Endodermal cell (in vitro differentiated cells): ENCODE measurements at regions not wholly inside any gene's neighbourhood (a gene's known extent, or its start where the extent isn't known, plus 50 kb on each side); places are given as distances from the start of the nearest gene placed in this dataset.
"Not testable (repeated sequence)": the region's sequence is repeated elsewhere in the genome, so short reads cannot be mapped to it uniquely, and the experiment has no call there.

Source experiments
- DNase-seq: peaks from one replicate; pipeline ENCODE4 v3.0.0-alpha.2; 2017
- H3K27ac ChIP-seq: 2 replicates; pipeline ENCODE4 v1.5.1; 2013; ENCODE audit warnings: mild to moderate bottlenecking, low read depth, low read length, moderate library complexity
- H3K27me3 ChIP-seq: 2 replicates; pipeline ENCODE4 v1.6.1; 2013; ENCODE audit warnings: mild to moderate bottlenecking, low read length, moderate library complexity; ENCODE audit not compliant: insufficient read depth, control insufficient read depth, poor library complexity, severe bottlenecking
- H3K36me3 ChIP-seq: 2 replicates; pipeline ENCODE4 v1.7.0; 2013; ENCODE audit warnings: mild to moderate bottlenecking, low read length, moderate library complexity; ENCODE audit not compliant: control insufficient read depth, insufficient read depth
- H3K4me1 ChIP-seq: one replicate; pipeline ENCODE4 v1.7.0; 2013; ENCODE audit warnings: low read length; ENCODE audit not compliant: control insufficient read depth, insufficient read depth
- H3K4me3 ChIP-seq: 2 replicates; pipeline ENCODE4 v1.5.1; 2013; ENCODE audit warnings: mild to moderate bottlenecking, low read length, moderate library complexity
- H3K9ac ChIP-seq: 2 replicates; pipeline ENCODE4 v1.6.1; 2013; ENCODE audit warnings: mild to moderate bottlenecking, low read length, moderate library complexity; ENCODE audit not compliant: poor library complexity, severe bottlenecking; ENCODE audit errors: extremely low read depth
- H3K9me3 ChIP-seq: 2 replicates; pipeline ENCODE4 v1.6.1; 2013; ENCODE audit warnings: mild to moderate bottlenecking, low read length, moderate library complexity; ENCODE audit not compliant: control insufficient read depth
- H3K27ac Mint-ChIP-seq: 2 replicates; pipeline ENCODE4 v1.8.0; 2020; ENCODE audit warnings: mixed read lengths
- H3K27me3 Mint-ChIP-seq: 2 replicates; pipeline ENCODE4 v1.8.0; 2021; ENCODE audit warnings: mild to moderate bottlenecking, mixed read lengths; ENCODE audit not compliant: insufficient read depth
- H3K36me3 Mint-ChIP-seq: 2 replicates; pipeline ENCODE4 v1.8.0; 2020; ENCODE audit warnings: low read depth, mixed read lengths
- H3K4me1 Mint-ChIP-seq: 2 replicates; pipeline ENCODE4 v1.8.0; 2020; ENCODE audit warnings: mixed read lengths
- H3K4me3 Mint-ChIP-seq: 2 replicates; pipeline ENCODE4 v1.8.0; 2020; ENCODE audit warnings: mild to moderate bottlenecking, moderate library complexity, mixed read lengths
- H3K9me3 Mint-ChIP-seq: 2 replicates; pipeline ENCODE4 v1.8.0; 2020; ENCODE audit warnings: mild to moderate bottlenecking, mixed read lengths
- CTCF ChIP-seq: fragments of 200-600 bp; sonication (generic); conservative IDR thresholded peaks from 2 replicates; pipeline ENCODE4 v1.5.0; 2021; ENCODE audit warnings: antibody characterized with exemption, mild to moderate bottlenecking
- WGBS, 2 experiments: methylation state at CpG; one replicate each; pipeline versions ENCODE4 v1.1.5 to v1.1.7; 2013; ENCODE audit warnings: missing lambda C conversion rate in 2 of 2, mixed read lengths in 1 of 2; ENCODE audit not compliant: insufficient coverage in 1 of 2, insufficient read length in 1 of 2; 5-methylcytosine and 5-hydroxymethylcytosine counted together

GRCh38 chr3:34056181-34056910, 257.9 kb downstream of the PDCD6IP start:
- Mint-ChIP-seq H3K36me3 (no peaks in the 10 kb centered on the region), H3K4me3 (no peak overlapping the region), H3K27me3 (peaks cover 4% of the 10 kb centered on the region), H3K9me3 (peaks cover 9% of the 10 kb centered on the region), H3K4me1 (peaks cover 4% of the 10 kb centered on the region), H3K27ac (no peak overlapping the region)
- Histone ChIP-seq H3K9ac (no peak overlapping the region), H3K9me3 (no peaks in the 10 kb centered on the region), H3K36me3 (no peaks in the 10 kb centered on the region), H3K27me3 (no peaks in the 10 kb centered on the region), H3K4me3 (no peak overlapping the region), H3K4me1 (no peaks in the 10 kb centered on the region), H3K27ac (no peak overlapping the region)
- no peak for DNase-seq
- WGBS, 2 experiments: 89% methylated on average over 3 of the region's 3 CpGs; no CpG with 5 or more reads in 1 of the 2 experiments
- no peak for TF ChIP-seq CTCF

DNA sequence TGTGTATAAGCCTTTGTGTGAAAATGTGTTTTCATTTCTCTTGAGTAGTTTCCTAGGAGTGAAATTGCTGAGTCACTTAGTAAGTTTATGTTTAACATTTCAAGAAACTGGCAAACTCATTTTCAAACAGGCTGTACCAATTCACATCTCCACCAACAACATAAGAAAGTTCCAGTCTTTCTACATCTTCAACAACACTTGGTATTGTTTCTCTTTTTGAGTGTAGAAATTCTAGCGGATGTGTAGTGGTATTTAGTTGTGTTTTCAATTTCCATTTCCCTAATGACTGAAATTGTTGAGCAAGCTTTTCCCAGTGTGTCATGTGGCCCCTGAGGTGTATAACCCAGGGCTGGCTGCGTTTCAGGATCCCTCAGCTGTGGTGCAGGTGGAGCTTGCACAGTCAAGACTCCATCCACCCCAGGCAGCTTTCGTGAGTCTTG, 258.5 kb downstream of the PDCD6IP start:
- Mint-ChIP-seq H3K9me3 (peaks cover 11% of the 10 kb centered on the region), H3K27me3 (peaks cover 4% of the 10 kb centered on the region), H3K4me1 (peaks cover 4% of the 10 kb centered on the region), H3K27ac (no peak overlapping the region), H3K36me3 (no peaks in the 10 kb centered on the region), H3K4me3 (no peak overlapping the region)
- Histone ChIP-seq H3K36me3 (no peaks in the 10 kb centered on the region), H3K9me3 (no peaks in the 10 kb centered on the region), H3K9ac (no peak overlapping the region), H3K4me1 (no peaks in the 10 kb centered on the region), H3K27me3 (no peaks in the 10 kb centered on the region), H3K4me3 (no peak overlapping the region), H3K27ac (no peak overlapping the region)
- TF ChIP-seq CTCF: no peak
- no peak for DNase-seq
- 97% methylated on average over 3 of the region's 3 CpGs; no CpG with 5 or more reads in 1 of the 2 experiments for WGBS, 2 experiments

- H3K36me3 Mint-ChIP-seq, H3K27ac Mint-ChIP-seq, DNase-seq, H3K9me3 ChIP-seq, H3K4me1 ChIP-seq, H3K36me3 ChIP-seq, H3K27me3 Mint-ChIP-seq, H3K27ac ChIP-seq, H3K4me3 ChIP-seq, H3K4me1 Mint-ChIP-seq, H3K27me3 ChIP-seq, H3K4me3 Mint-ChIP-seq, H3K9ac ChIP-seq: not testable (repeated sequence)
- H3K9me3 Mint-ChIP-seq: peaks cover 11% of the 10 kb centered on the region
- 89% methylated on average over 1 of the region's 1 CpG; no CpG with 5 or more reads in 1 of the 2 experiments for WGBS, 2 experiments
Measured at GRCh38 chr3:34060995-34061394, 262.6 kb downstream of the PDCD6IP start.
